ENCODE measurements at regions not wholly inside any gene's neighbourhood (a gene's known extent, or its start where the extent isn't known, plus 50 kb on each side); places are given as distances from the start of the nearest gene placed in this dataset.

DNA sequence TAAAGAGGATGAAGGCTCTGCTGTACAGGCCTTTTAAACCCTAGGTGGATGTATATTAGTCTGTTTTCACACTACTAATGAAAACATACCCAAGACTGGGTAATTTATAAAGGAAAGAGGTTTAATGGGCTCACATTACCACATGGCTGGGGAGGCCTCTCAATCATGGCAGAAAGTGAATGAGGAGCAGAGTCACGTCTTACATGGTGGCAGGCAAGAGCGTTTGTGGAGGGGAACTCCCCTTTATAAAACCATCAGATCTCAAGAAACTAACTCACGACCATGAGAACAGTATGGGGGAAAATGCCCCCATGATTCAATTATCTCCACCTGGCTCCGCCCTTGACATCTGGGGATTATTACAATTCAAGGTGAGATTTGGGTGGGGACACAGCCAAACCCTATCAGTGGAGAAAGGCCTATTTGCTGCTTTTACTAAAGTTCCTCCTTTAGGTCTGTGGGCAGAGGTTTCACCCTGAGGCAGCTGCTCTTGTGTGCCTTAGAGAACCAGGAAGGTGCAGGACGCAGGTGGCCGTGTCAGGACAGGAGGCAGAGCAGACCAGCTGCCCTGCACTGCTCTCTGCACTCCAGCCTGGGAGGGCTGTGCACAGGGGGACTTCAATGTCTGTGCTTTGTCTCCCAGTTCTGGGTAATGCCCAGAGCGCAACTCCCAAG, 178.8 kb upstream of the HDAC4 start:
- no peak for DNase-seq

DNA sequence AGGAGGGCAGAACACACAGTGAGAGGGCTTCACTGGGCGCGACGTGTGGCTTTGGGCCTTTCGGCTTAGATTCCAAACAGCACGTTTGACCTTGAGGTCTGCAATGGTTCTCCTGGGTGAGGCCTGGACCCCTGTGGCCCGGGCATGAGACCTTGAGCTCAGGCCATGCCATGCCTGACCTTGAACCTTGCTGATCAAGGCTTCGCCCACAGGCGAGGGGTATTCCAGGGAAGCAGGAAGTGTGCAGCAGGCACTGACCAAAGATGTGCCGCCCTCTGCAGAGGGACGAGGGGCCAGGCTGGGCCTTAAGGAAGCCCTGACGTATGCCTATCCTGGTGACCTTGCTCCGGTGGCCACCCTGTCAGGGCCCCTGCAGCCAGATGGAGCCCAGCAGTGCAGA, 178.3 kb upstream of the HDAC4 start:
- no peak for DNase-seq

DNA sequence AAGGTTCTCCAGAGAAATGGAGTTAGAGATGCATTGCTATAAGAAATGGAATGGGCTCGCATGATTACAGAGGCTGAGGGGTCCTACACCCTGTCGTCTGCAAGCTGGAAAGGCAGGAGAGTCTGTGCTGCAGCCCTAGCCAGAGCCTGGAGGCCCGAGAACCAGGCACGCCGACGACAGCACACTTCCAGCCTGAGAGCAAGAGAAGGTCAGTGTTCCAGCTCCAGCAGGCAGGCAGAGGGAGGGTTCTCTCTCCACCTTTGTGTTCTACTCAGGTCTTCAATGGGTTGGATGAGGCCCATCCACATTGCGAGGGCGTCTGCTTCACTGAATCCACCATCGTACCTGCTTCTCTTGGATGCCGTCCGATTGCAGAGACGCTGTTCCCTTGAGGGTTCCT, 177.6 kb upstream of the HDAC4 start:
- DNase-seq = no peak

DNA sequence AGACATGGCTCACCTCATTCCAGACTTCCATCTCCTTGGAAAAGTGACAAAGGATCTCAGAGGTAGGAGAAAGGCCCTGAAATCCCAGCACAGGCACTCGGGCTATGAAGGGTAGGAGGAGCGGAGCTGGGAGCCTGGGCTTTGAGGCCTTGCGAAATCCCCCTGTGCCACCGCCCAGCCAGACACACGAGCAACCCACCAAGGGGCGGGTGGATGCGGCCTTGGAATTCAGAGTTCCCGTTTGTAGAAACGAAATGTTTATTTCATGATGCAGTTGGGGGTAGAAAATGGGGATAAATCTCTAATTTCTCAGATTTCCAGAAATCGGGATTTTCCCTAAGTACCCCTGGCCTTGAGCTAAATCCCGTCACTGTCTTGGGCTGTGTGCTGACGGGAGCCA, 177.1 kb upstream of the HDAC4 start:
- no peak for DNase-seq

DNA sequence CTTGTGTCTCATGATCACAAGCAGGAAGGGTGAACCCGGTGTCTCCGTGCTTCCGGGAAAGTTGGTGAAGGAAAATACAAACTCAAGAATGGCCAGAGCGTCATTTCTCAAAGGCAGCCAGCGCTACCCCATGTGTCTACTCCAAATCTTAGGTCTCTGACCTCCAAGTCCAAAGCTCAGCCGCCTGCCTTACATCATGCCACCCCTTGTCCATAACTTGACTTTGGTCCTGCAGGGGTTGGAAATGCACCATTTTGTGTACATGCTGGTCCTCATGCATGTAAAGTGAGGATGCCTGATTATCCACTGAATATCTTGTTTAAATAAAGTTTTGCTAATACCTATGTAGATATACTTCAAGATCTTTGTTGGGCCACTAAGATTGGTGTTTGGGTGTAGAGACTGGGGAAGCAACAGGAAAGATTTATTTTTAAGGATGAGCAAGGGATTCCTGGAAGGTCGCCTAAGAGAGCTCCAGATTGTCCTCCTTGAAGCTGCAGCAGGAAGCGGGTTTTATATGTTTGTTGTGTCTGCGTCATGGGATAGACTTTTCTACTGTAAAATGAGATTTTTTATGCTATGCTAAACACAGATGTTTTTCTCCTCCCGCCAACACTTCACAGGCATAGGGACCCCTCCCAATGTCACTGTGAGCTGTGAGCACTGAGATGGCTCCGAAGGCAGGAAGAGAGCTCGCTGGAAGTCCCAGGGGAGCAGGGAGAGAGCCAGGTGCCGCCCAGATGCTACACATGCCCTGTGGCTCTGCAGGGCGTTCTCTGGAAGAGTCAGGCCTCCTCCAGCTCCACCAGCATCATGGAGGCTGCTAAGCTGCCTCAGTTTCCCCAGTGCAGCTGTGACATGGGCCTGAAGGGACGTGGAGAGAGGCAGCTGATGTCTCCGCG, 176.2 kb upstream of the HDAC4 start:
- no peak for DNase-seq

DNA sequence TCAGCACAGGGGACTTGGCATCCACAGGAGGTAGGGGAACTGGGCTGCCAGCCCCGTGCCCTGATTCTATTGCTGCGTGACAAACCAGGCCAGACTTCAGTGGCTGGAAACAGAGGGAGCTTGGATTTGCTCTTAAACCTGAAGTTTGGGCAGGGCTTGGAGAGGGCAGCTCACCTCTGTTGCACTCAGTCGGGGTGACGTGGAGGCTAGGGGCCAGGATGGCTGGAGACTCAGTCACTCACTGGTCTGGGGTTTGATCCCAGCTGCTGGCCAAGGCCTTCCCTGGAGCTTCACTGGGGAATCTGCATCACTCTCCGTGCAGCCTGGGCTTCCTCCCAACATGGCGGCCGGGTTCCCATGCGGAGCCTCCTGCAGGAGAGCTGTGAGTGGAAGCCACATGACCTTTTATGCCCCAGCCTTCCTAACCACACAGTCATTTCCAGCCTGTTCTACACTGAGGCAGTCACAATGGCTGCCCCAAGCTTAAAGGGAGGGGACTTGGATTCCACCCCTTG, 175.2 kb upstream of the HDAC4 start:
- DNase-seq = no peak

DNA sequence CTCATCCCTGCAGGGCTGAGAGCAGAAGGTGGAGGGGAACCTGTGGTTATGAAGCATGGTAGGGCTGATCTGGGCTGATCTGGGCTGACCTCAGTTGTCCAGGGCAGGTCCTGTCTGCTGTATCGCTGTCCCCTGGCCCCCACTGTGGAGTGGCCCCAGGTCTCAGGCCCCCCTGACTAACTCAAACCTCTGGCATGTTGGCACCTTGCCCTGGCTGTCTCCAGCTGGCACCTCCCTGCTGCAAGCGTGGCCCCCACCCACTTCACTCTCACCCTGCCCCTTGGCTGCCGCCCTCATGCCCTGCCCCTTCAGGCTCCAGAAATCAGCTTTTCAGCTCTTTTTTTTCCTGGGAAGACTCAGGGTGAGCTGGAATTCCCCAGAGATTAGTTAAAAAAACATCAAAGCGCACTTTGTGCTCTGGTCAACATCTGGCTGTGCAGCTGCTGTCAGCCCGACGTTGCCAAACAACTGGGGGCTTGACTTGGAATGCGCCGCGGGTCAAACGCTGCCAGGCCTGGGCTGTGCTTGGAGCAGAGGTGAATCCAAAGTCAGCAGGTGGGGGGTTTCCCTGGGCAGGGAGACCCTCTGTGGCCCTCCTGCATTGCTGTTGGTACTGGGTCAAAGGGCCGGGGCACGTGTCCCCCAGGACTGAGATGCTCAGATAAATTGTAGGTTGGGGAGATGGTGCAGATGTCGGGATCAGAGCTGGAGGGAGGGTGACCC, 173.8 kb upstream of the HDAC4 start:
- DNase-seq = no peak

DNA sequence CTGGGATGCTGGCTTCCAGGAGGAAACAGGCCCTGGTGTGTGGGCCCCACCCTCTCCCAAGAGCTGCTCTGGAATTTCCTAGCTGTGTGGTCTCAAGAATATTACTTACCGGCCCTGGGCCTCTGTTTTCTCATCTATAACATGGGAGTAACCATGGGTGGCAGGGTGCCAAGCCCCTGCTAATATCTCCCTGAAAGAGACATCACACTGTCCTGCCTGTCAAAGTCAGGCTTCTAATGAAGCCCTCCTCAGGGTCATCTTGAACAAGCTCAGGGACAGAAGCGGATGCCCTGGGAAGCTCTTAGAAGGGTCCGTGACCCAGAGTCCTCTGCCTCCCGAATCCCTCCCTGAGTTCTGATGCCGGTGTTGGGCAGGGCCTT, 173.2 kb upstream of the HDAC4 start:
- no peak for DNase-seq

DNA sequence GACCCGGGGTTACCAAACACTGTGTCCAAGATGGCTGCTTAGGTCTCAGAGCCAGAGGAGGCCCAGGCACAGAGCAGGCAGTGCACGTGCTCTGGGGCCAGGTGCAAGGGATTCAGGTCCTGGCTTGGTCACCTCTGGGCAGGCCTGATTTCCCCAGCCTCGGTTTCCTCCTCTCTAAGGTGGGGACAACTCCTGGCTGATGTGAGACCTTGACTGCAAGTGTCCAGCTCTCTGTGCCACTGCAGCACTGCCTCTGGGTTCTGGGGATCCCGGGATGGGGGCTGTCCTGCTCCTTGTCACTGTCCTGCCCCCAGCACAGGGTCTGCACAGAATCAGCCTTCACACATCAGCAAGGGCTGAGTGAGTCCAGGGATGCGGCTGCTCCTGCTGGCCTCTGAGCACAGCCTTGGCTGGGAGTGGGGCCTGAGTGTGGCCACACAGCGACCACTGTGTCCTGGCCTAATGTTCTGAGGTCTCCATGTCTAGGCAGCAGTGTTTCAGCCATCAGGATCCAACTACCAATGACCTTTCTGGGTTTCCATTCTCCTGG, 170.2 kb upstream of the HDAC4 start:
- no peak for DNase-seq

DNA sequence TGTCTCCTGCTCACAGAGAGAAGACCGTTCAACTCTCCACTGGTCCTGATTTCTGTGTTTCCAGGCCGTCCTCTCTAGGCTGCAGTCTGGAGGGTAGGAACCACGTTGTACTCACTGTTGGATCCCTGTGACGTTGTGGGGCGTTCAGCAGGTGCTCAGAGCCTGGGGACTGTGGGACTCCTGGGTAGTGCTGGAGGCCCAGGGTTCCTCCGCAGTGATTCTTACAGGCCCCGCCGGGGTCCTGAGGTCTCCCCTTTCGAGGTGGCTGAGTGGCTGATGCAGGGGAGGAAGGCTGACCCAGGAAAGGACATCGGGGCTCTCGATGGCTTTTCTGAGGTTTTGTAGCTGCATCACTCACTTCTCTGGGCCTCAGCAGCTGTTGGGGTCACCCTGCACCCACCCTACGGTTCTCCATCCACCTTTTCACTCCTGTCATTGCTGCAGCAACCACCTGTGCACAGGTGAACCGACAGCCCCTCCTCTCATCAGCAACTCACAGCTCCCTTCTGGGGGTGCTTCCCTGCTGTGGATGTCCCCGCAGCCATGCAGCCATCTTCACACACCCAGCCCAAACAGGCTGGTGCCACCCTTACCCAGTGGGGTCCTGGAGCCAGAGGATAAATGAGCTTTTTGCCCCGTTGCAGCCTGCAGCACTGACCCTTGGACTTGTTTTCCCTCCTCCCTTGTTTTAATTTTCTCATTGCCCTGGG, 169.6 kb upstream of the HDAC4 start:
- DNase-seq = no peak

DNA sequence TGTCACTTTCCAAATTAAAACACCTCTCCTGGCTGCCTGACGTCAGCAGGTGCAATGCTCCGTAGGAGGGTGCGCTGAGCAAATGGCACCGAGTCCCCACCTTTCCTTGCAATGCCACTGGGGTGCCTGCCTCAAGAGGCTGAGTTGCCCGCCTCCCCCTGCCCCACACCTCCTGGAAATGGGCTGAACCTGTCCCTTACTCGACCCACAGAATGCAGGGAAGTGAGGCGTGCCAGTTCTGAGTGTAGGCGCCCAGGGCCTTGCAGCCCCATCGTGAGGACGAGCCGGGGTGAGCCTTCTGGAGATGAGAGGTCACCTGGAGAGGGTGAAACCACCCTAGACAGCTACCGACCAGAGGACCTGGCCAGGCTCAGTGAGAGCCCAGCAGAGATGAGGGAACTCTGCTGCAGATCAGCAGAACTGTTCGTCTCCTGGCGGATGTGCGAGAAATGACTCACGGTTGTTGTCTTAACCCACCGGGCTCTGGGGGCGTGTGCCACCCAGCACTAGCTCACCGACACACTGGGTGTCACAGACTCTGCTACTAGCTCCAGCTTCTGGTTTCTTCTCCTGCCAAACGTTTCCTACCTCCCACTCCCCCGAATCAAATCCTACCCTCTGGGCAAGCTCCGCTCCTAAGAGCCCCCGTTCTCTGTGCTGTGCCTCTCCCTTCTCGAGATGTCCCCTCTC, 168.7 kb upstream of the HDAC4 start:
- peak in 1 of 2 donors; percentile 17 for DNase-seq

DNA sequence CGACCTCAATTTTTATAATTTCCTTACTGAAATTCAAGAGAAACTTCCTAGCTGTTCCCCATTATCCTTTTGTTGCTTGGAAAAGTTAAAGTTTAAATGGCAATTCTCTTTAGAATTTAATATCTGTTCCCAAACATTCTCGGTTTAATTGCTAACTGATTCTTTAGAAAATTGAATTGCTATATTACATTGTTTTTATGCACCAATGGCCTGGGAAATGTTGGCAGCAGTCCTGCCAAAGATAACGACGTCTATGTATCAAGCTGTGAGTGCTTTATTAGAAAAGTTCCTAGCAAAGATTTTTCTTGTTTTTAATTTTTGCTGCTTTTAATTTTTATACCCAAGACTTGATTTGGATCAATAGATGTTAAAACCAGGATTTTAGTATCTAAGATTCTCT, 167.8 kb upstream of the HDAC4 start:
- DNase-seq = no peak

DNA sequence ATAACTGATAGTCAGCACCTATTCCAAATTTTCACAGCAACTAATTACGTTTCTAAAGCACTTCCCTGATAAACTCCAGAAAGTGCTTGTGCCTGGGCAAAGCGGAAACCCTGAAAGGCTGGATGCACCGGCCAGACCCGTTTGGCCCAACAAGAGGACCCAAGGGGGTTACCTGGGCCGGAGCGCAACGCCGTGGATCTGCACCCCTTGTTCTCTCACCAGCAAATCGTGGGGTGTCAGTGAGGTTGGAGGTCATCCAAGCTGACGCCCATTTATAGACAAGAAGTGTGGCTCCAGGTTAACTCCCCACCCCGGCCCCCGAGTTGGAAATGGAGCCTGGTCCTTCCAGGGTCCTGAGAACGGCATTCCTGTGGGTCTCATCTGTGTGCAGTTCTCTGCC, 167.0 kb upstream of the HDAC4 start:
- DNase-seq = no peak

DNA sequence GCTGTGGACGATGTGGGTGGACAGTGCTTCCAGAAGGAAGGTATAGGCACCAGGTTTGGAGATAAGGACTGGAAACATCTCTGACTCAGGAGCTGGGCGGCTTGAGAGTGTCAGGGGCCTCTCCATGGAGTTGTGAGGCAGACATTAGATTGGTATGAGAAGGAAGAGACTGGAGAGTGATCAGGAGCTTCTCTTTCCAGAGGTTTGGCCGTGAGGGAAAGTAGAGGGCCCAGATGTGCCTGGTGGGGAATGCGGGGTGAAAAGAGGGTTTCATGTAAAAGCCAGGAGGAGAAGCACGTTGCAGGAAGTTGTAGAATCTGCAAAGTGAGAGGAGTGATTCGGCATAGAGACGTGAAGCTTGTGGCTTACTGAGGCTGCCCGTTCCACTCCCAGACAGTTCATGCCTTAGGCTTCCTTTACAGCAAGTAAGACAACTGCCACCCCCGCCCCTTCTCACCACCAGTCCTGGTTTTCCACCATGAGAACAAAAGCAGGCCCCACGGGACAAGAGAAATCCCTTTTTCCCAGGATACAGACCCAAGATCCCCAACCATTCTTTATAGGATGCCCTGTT, 166.3 kb upstream of the HDAC4 start:
- DNase-seq = no peak

DNA sequence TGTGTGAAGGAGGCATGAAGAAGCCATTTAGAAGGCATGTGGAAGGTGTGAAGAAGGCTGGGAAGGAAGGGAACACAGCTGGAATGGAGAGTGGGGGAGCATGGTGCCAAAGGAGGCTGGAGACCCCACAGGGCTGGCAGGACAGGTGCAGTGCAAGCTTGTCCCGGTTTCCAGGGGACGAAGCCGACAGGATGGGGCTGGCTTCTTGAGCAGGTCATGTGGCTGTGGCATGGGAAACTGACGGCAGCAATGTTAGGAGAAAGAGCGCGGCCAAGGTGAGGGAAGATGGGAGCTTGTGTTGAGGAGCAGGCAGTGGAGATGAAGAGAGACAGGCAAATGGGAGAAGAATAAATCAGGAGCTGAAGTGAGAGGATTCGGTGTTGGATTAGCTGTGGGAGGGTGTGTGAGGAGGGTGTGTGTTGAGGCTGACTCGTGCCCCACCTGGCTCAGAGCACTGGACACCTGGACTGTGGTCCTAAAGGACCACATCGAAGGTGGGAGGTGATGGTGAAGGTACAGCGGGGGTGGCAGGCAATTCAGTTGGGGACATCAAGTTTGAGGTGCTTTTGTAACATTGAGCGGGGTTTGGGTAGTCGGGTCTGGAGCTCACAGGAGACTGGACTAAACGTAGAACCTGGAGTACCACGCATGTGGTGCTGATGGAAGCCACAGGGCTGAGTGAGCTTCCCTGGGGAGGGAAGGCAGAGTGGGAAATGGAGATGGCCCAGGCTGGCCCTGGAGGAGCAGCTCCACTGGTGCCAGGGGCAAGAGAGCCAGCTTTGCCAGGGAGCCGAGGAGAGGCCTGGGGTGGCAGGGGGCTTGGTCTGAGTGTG, 165.6 kb upstream of the HDAC4 start:
- no peak for DNase-seq

DNA sequence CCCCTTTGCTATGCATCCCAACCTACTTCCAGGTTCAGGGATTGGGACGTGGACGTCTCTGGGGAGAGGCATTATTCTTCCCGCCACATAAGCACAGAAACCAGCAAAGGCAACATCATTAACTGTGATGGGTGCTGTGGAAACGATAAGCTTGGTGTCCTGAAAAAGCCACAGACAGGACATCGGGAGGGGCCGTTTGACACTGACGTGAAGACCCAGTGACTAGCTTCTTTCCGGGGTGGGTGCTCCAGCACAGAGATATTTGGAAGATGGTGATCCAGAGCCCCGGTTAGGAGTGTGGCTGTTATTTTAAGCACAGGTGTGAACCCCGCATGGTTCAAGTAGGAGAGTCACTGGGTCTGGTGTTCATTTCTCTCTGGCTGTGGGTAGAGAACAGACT, 163.8 kb upstream of the HDAC4 start:
- no peak for DNase-seq

DNA sequence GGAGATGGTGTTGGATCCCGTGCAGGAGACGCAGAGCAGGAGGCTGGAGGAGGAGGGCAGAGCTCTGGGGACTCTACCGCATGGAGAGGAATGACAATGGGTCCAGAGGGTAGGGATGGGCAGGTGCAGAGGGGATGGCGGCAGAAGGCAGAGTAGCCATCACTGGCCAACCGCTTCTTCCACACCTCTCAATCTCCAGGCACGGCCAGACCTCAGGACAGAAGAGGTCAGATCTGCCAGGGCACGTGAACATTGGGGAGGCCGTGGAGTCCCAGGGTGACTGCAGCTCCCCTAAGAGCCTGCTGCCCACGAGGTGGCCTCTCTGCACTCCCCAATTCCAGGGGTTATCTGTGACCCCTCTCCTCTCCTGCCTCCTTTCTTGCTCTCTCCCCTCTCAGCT, 162.7 kb upstream of the HDAC4 start:
- no peak for DNase-seq

DNA sequence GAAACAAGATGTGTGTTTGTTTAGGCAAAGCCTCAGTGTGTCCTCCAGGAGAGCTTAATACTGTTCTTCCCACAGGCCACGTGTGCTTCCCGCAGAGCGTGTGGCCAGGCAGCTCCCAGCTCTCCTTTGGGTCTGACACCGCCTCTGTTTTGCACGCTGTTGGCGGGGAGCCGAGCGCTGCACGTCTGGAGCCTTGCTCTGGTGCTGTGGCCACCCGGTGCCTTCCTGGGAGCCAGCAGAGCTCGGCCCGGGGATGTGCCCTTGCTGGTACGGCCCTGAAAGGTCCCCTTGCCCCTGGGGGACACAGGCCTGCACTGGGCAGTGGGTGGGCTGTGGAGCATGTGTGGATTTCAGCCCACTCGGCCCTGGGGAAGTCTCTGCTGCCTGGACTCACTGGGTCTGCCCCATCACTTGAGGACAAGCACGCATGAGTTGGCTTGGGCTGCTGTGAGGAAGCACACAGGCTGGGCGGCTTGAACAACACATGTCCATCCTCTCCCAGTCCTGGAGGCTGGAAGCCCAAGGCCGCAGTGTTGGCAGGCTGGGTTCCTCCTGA, 160.7 kb upstream of the HDAC4 start:
- no peak for DNase-seq

DNA sequence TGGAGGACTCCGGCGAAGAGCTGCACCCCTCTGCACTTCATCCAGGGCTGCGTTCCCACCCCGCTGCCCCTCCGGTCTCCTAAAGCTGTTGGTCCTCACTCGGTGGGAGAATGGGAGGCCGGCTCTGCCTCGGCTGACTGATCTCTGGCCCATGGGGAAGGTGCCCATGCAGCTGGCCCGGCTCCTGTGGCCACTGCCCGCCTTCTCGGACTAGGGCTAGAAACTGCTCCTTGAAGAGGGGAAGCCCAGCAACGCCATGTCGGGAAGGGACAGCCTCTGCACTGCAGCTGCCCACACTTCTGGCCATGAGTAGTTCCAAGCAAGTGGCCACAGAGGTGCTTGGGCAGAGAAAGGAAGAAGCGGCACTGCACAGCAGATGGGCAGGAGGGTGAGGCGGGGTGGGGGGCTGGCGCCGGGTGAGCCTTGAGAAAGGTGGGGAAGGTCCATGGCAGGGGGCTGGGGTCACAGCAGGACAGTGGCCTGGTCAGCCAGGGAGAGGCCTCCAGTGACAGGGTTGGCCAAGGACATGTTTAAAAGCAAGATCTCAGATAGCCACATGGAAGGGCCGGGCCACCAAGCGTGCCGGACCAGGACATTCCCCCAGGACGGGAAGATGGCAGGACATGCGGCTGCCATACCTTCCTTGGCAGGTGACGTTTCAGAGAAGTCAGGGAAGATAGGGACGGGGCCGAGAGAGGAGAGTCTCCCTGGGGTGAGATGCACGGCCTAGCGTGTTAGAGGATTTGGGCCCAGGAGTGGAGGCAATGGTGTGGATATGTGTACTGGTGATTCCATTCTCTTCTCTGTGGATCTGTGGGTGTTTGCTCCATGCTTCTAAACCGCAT, 158.8 kb upstream of the HDAC4 start:
- no peak for DNase-seq

All from activated CD4-positive, alpha-beta T cell treated with anti-CD3 and anti-CD28 coated beads for 4 hours (primary cell).